ENCODE measurements at regions not wholly inside any gene's neighbourhood (a gene's known extent, or its start where the extent isn't known, plus 50 kb on each side); places are given as distances from the start of the nearest gene placed in this dataset.
A peak's percentile ranks its signal among the peaks of the same experiment; 100 is the strongest.

- no peak for DNase-seq (ENCODE audit: low read depth in 4 of 4, low spot score in 3 of 4)
Observed at GRCh38 chr21:41111681-41112080, 56.3 kb upstream of the BACE2 start.

- peak in 1 of 4 donors; percentile 16 for DNase-seq (ENCODE audit: low read depth in 4 of 4, low spot score in 3 of 4)
Observed at GRCh38 chr21:41112740-41113692, 54.9 kb upstream of the BACE2 start.

- no peak for DNase-seq (ENCODE audit: low read depth in 4 of 4, low spot score in 3 of 4)
Observed at GRCh38 chr21:41115851-41116250, 52.1 kb upstream of the BACE2 start.

Data from right renal pelvis (tissue), 4 donors.